ENCODE measurements at regions not wholly inside any gene's neighbourhood (a gene's known extent, or its start where the extent isn't known, plus 50 kb on each side); places are given as distances from the start of the nearest gene placed in this dataset.
"Not testable (repeated sequence)": the region's sequence is repeated elsewhere in the genome, so short reads cannot be mapped to it uniquely, and the experiment has no call there.

DNA sequence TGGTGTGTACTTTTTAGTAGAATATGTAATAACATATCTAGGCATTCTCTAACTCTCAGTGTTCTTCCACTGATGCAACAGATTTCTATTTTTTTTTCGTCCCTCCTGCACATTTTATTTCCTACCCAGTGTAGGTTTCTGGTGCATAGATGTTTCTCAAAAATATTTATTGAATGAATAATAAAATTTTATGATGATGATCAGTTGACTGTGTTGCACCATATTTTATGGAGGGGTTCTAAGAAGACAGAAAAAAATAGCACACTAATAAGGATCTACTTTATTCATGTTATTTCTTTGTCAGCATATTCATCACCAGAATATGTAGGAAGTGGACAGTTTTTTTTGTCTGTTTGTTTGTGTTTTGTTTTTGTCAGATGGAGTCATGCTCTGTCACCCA, 2529.3 kb downstream of the ARAP2 start:
- no peak for DNase-seq

DNA sequence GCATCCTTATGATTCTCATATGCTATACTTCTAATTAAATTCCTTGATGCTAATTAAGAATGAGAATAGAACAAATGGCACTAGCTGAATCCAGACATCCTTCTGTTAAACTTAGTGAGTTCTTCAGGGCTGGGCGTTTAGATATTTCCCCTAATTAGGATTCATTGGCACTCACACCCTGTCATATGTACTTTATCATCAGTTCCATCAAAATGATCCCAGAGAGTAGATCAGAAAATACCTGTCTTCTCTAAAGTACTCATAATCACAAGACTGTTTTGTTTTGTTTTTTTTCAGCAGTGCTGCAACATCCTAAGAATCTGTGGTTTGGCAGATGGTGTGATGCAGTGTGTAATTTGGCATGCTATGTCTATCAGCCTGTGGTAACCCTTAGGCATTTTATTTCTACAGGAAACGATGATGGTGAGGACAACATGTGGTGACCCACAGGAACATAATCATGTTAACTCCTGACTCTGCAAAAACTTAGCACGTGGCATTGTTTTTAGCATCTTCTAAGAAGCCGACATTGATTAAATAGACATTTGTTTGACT, 2528.4 kb downstream of the ARAP2 start:
- DNase-seq: no peak

DNA sequence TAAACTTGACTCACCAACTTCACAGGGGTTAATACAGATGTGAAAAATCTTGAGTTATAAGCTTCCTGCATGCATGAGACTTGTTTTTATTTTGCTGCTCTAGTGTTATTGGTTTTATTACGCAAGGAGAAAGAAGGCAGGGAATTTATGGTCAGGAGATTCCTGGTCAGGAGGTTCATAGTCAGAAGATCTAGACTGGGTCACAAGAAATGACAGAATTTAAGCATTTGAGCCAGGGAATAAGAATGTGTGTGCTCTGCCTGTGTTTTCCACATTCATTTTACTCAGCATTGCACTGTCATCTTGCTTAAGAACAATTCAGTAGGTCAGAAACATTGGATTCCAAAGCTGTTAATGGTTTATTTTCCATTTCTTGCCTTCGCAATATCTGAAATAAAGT, 2522.1 kb downstream of the ARAP2 start:
- DNase-seq: no peak

DNA sequence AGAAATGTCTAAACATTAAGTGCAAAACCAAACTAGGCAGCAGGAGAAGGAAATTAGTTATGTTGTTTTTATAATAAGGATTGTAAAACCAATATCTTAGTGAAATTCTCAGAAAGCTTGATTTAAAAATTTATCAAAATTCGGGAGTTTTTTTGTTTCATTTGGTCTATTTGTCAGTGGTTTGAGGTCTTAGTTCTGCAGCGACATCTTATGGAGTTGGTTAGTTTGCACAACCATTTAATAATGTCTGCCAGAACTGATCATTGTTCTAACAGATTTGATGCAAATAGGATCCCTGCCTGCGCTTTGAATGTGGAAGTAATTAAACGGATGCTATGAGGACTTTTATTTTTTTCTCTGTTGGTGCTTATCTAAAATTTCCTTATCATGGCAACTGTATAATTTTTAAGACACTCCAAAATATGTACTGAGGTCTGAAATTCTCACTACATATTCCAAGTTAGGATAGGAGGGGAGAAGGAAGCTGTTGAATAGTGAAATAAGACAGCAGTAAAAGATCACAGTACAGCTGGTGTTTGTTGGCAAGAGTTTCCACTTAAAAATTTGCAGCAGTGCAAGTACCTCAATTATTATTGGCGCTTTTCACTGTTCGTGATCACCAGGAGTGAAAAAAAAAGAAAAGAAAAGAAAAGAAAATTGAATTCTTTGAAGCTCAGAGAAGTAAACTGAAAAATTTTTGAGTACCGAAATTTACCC, 2521.4 kb downstream of the ARAP2 start:
- DNase-seq: no peak

DNA sequence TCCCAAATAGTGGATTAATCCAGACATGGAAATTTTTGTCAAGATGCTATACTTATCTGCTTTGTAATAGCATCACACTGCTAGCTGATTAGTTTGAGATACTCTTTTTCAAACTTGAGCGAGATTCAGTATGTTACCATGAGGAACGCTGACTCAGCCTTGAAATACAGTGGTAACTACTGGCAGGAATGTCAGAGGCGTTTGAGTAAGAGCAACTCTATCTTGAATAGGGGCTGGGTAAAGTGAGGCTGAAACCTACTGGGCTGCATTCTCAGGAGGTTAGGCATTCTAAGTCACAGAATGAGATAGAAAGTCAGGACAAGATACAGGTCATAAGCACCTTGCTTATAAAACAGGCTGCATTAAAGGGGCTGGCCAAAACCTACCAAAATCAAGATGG, 2519.6 kb downstream of the ARAP2 start:
- no peak for DNase-seq

DNA sequence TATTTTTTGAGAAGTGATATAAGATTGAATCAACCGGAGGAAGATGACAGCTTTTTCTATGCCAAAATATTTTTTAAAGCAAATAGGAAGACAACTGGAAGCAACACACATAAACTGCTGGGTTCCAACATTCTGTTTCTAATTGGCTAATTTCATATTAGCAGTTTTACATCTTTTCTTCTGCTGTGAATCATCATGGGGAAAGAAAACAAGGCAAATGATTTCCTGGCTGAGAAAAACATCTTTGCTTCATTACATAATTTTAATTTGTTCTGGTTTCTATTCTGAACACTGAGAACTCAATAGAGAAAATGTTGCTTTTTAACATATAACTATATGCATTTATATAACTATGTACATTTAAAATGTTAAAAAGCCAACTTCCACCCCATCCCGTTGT, 2518.5 kb downstream of the ARAP2 start:
- DNase-seq: no peak

DNA sequence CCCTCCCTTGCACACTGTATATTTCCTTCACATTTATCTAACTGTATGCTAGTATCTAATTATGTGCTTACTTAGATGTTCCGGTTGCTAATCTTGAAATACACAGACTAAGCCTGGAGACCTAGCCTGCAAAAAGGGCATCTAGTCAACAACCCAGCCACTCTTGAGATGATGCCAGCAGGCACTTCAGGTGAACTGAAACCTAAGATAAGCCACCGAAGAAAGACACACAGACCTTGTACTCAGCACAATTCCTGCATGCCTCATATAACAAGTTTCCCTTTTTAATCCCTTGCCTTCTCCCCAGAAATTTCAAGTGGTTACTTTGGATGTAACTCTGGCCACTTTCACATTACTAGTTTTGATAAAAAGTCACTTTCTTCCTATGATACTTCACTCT, 2506.6 kb downstream of the ARAP2 start:
- DNase-seq: no peak

DNA sequence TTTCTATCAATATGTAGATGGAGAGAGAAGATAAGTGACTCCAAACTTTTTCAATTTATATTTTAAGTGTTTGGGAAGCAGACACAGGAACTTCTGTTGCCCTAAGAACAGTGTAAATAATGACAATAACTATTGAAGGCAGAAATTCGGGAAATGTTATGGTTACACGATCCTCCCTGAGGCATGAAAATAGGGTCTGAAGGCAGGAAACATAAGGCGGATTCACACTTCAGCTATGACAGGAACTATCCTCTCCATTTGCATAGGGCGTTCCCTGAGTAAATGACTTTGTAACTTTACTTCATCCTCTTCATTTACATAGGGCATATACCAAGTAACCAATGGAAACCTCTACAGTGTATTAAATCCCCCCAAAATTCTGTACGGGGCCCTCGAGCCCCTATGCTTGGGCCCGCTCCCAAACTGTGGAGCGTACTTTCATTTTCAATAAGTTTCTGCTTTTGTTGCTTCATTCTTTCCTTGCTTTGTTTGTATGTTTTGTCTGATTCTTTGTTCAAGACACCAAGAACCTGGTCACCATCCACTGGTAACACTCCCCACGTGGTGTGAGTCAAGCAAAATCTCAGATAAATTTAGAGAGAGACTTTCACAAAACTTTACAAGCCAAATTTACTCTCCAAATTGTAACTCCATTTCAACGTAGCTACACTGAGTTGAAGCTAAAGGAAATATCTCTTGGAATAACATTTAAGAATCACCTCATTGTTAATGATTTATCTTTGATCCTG, 2504.3 kb downstream of the ARAP2 start:
- no peak for DNase-seq

DNA sequence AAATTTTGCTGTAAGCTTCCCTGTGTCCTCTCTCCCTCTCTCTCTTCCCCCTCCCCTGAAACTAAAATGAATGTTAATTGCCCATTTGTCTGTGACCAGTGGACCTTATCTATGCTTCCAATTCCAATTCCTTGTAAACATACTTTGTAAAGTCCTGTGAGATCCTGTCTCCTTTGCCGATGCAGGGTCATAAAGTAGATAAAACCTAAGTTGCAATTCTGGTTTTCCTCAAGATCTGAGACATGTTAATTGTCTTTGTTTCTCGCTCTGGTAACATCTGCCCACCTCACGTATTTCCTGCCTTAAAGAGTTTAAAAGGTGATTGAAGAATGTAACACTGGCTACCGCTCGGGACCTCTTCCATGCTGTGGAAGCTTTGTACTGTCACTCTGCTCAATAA, 2503.4 kb downstream of the ARAP2 start:
- not testable (repeated sequence) for DNase-seq

DNA sequence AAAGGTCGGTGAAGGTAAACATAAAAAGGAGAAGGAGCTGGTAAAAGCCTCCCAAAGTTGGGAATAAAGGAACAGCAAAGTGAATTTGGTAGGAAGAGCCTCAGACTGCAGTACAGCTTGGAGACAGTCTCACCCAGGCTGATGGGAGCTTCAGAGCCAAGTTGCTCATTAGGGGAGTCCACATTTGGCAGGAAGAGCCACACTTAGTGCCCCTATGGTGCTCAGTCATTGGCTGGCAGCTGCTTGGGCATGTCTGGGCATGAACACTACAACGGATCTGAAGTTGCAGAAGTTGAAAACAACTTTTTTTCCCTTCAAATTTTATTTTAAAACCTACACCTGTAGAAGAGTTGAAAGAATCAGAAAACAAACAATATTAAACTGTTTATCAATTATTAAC, 2497.3 kb downstream of the ARAP2 start:
- DNase-seq: no peak

DNA sequence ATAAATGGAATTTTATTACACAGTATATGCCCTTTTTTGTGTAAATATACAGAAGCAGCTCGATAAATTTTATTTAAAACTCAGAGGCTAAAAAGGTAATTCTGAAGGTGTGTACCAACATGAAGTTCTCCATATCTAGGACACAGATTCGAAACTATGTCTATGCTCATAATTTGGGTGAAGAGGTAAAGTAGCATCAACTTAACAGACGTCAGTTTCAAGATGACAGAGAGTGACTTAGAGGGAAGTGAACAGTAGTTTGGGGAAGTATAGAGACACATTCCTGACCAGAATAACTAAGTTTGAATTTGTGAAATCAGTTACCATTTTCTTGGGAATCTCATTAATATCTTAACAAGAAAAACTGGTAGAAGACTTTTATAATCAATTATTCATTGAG, 2493.3 kb downstream of the ARAP2 start:
- no peak for DNase-seq

DNA sequence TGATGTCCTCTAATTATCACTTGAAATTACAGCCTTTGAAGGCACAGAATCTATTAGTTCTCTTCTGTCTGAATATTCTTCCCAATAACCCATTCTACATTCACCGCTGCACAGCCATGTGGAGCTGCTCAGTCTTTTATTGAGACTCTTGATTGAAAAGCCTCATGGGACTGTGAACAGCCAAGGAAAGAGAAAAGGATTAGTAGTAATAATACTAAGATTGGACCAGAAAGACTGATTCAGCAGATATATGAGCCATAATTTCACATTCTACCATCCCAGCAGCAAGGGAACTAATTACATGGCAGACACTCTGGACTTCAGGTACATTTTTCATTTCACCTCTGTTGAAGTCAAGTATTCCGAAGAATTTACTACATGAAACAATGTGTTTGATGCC, 2471.7 kb downstream of the ARAP2 start:
- DNase-seq: no peak

DNA sequence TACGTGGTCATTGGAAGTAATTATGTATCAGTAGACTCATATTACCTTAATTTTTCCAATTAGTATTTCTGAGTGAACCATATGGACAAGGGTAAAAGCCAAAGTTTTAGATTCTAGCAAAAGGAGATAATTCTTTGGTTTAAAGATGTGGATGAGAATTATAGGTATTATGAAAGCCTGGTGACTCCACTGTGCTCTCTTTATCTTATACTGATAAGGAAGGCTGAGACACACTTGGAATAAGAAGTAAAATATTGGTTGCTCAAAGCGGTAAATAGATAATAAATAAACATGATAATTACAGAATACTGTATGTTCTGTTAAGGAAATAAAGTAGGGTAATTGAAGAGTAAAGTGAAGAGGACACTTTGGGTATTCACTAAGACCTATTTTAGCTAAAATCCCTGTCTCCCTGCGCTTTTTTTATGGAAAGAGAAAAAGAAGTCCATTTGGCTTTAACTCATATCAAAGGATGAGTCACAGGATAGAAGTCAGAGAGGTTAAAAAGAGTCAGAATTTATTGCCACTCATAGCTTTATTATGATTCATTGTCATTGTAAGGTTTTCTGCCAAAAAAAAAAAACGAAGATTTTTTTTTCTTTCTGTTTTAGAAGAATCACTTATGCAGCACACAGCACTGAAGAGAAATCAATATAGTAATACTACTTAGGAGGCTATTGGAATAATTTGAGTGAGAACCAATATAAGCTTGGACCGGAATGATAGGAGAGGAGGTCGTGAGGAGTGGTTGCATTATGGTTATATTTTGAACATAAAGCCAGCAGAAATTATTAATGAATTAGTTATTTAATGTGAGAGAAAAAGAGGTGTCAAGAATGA, 2463.1 kb downstream of the ARAP2 start:
- no peak for DNase-seq

DNA sequence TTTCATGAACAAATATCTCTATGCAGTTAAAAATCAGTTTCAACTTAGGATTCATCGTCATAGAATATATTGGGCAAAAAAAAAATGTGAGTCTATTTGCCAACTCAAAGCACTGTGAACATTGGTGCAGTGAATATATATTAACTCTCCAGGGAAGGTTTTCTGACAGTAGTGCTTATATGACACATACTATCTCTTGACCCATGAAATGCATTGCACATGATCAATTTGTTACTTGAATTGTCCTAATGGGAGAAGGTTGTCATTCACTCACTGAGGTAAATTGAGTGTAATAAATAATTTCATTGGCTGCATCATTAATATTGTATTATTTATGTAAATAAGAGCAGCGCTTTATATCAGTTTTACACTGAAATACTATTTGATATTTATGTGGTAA, 2458.5 kb downstream of the ARAP2 start:
- no peak for DNase-seq

DNA sequence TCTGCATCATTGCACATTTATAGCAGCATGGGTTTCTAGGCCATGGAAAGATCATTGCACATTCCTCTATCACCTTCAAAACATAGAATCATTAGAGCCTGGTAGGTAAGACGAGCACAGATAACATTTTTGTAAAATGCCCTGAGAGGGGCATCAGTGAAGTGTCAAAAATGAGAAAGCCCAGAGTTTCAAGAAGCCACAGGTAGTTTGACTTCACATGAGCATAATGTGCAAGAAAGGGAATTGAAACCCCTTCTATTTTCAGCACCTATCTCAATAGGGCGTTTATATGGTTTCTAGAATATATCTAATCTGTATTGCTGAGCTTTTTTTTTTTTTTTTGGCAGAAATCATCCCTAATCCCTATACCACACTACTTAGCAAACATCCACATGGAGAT, 2441.7 kb downstream of the ARAP2 start:
- no peak for DNase-seq

DNA sequence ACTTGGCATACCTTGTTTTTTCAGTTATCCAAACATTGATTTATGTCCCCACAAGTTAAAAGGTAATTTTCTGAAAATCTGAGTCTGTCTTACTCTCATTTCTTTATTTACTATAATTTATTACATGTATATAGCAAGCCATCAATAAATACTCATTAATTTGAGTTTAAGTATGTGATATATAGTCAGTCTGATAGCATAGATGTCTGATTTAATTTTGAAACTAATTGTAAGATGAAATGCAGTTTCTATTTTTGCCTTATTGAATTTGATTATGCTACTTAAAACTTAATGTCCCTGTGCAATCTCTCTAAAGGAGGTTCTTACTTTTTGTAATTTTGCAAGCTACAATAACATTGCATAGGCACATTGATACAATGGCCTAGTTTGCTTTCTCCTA, 2418.6 kb downstream of the ARAP2 start:
- DNase-seq: no peak

DNA sequence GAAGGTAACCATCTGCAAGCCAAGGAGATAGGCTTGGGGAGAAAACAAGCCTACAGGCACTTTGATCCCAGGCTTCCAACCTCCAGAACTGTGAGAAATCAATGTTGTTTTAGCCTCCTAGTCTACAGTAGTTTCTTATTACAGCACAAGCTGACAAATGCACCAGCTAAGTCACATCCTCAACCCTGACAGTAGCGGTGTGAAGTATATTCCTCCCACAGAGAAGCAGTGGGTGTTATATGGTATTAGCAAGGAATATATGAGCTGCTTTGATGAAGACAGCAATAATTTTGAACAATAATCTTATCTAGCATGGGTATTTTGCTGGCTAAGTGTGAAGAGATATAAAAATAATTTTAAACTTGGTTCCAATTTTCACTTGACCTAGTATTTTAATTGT, 2415.0 kb downstream of the ARAP2 start:
- not testable (repeated sequence) for DNase-seq

DNA sequence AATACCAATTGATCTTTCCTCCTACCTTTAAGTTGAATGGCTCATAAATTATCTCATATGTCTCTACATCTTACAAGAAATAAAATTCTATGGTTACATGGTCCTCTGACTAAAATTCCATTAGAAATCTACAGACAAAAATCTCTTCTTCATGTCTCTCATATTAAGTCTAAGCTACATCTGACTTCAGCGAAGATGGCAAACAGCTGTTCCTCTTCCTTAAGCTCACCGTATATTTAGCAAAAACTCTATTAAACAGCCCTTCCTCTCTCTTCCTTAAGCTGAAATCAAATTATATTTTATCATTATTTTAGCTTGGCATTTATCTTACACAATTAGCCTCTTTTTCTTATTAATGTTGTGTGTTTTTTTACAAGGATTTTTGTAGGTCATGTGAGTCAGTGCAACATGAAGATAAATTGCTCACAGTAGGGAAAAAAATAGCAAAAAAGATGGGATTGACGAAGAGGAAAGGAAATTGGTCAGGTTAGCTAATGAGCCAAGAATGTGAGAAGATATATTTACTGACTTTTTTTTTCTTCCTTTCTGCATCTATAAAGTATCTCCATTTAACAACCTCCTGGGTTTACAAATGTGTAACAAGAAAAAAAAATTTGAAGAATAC, 2412.8 kb downstream of the ARAP2 start:
- DNase-seq: no peak

DNA sequence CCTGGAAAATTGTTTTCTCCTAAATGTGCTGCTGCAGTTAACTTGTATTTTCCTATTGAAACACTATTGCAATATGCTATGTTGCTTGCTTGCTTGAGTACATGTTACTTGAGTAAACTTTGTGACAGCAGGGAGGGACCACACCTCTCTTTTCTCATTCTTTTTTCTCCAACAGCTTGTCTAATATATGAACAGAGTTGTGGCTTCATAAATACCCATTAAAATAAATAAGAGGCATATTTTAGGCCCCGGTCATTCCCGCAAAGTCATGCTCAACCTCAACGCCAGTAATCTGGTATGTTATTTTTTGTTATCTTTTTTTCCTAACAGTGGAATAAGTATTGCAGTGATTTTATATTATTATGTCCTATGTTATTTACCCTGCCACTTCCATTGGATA, 2408.6 kb downstream of the ARAP2 start:
- not testable (repeated sequence) for DNase-seq

DNA sequence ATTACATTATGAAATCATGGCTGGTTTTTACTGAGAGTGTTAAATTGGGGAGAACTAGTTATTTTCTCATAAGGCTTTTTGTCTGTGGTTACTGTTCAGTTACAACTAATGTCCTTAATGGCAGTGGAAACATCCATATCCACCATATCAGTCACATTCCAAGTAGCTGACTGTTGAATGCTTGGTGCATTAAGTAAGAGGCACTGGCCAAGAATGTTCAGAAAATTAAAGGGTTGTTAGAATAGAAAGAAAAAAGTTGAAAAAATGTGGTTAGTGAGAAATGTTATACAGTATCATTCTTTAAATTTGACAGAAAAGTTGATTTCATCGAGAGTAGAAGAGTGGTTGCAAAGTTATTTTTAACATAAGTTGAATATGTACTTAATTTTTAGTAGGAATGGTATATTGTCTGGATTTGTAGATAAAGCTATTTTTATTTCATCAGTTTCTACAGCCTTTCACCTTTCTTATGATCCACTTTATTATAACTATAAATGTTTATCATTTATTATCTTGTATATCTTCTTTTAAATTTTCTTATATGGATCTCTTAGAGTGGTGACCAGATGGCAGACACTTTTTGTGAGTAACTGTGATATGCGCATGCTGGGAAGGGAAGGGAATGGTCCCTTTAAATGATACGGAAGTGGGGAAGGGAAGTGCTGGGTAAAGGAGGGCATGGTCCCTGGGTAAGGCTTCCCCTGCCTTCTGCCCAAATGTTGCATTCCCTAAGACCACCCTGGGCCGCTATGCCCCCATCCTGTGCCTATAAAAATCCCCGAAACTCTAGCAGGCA, 2407.1 kb downstream of the ARAP2 start:
- DNase-seq: no peak

DNA sequence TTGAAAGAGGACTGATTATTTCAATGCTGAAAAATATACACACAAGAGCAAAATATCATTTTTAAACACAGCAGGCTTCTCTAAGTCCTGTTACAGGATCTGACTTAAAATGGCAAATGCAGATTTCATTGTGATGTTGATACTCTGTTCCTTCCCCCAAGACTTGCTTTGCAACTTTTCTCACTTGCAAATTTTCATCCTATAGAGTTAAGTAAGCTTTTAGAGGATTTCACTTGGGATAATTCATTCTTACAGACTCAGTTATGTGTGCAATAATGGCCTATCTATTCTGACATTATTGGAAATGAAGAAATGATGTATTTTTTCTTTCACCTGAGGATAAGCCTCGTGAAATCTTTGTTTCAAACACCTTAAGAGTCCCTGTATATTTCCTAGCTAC, 2403.2 kb downstream of the ARAP2 start:
- no peak for DNase-seq

Data from right kidney (tissue), 1 donor.